ENCODE measurements at regions not wholly inside any gene's neighbourhood (a gene's known extent, or its start where the extent isn't known, plus 50 kb on each side); places are given as distances from the start of the nearest gene placed in this dataset.
"Not testable (repeated sequence)": the region's sequence is repeated elsewhere in the genome, so short reads cannot be mapped to it uniquely, and the experiment has no call there.

DNA sequence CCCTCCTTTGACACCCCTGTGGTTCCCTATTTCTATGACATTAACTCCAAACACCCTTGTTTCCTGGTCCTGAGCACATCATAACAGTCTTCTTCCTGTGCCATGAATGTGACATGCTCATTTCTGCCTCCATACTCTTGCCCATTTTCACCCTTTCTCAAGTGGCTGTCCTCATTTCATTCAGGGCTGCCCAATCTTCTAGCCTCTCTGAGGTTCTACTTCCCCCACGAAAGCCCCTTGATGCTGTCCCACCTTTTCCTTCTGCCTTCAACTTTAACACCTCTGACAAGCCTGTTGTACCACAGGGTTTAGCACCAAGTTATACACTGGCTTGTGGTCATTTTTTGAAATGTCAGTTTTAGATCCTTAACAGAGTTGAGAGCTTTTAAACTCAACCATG is 136.2 kb upstream of the BOD1L1 start:
- DNase-seq, result no peak

DNA sequence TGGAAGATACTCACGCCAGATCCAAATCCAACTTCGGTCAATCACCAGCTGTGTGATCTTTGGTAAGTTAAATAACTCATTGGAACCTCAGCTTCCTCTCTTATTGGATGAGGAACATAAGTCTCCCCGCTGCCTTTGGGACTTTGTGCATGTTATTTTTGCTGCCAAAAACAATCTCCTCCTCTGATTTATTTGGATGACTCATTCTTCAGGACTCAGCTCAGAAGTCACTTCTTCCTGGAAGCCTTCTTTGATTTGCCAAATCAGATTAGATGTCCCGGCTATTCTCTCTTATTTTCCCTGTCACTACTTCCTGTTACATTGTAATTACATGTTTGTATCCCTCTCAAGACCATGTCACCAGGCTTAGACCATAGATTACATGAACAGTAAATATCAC is 138.0 kb upstream of the BOD1L1 start:
- DNase-seq, result no peak

DNA sequence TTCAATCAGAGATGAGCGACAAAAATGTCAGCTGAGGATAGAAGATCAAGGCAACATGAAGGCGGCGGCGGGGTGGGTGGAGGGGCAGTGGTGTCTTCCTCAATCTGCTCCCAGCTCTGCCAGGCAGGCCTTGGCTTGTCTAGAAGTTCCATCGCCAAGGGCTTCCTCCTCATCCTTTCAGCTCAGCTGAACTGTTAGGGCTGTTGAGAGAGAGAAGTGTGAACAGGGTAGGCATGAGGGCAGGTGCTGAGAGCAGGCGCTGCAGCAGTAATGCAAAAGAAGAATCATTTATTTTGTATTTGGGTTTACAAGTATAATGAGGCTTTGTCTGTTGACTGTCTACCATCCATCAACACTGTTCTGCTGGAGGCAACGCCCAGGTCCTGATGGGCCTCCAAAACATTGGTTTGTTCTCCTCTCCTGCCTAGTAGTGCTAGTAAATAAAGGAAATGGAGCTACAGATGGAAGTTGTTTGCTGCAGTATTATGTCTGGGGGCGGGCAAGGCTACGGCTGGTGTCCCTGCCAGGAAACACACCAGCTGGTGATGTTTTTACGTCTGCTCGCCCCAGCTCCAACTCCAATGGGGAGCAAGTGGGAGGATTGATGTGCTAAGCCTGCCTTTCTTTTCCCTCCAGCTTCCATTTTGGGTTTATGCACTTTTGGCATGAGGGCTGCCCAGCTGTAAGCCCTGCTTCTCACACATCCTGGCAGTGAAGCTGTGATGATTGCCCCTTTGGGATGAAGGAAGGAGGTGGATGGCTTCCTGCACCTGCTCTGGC is 139.4 kb upstream of the BOD1L1 start:
- DNase-seq, result no peak

DNA sequence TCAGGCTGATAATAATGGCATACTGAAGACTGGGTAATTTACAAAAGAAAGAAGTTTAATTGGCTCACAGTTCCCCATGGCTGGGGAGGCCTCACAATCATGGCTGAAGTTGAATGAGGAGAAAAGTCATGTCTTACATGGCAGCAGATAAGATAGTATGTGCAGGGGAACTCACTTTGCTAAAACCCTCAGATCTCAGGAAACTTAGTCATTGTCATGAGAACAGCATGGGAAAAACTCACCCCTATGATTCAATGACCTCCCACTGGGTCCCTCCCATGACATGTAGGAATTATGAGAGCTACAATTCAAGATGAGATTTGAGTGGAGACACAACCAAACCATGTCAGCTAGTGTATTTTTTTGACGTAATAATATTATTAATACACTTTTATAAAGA is 149.8 kb upstream of the BOD1L1 start:
- DNase-seq, result no peak

DNA sequence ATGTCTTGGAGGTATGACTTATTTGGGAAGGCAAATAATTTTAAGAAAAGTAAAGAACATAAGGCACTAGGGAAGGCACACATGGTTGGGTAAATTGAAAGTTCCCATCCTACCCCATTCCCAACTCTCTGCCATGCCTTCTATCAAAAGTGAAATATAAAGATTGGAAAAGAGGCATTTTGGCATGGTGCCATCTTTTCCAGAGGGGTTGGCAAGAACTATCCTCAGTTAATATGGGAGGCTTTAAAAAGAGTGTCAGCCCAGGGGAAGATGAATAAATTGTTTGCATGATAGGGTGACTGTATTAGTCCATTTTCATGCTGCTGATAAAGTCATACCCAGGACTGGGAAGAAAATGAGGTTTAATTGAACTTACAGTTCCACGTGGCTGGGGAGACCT is 150.8 kb upstream of the BOD1L1 start:
- DNase-seq, result no peak

DNA sequence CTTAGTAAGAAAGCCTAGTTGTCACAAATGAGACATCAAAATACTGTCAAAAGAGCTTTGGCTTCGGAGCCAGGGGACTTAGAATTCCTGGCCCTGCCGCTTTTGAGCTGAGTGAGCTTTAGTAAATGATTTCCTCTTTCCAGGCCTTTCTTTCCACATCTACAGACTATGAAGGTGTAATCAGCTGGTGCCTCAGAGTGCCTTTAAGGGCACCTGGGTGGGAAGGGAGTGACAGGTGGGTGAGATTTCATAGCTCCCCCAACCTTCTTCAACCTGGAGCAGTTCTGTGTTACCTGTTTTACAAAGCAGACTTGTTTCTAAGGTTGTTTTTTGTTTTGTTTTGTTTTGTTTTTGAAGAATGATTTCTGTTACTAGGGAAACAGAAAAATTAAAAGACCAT is 154.7 kb upstream of the BOD1L1 start:
- DNase-seq, result no peak

DNA sequence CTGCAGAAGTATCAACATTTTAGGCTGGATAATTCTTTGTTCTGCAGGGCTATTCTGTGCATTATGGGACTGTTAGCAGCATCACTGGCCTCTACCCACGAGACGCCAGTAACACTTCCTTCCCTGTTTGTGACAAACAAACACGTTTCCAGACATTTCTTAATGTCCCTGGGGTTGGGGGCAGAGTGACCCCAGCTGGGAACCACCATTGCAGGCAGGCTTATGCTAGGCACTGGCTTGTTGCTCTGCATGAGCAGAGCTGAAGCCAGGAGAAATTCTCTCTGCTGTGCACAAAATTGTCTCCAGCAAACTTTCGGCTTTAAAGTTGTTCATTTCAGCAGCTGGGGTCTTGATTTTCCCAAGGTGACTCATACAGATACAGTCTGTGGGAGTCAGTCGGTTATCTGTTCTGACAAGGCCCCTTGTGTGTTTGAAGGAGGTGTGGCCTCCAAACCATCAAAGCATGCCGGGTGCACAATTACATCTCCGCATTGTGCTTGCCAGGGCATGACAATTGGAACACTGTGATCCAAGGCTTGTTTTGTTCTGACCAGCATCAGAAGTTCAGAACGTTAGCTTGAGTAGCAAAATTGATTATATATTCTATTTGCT is 156.4 kb upstream of the BOD1L1 start:
- no peak for DNase-seq

DNA sequence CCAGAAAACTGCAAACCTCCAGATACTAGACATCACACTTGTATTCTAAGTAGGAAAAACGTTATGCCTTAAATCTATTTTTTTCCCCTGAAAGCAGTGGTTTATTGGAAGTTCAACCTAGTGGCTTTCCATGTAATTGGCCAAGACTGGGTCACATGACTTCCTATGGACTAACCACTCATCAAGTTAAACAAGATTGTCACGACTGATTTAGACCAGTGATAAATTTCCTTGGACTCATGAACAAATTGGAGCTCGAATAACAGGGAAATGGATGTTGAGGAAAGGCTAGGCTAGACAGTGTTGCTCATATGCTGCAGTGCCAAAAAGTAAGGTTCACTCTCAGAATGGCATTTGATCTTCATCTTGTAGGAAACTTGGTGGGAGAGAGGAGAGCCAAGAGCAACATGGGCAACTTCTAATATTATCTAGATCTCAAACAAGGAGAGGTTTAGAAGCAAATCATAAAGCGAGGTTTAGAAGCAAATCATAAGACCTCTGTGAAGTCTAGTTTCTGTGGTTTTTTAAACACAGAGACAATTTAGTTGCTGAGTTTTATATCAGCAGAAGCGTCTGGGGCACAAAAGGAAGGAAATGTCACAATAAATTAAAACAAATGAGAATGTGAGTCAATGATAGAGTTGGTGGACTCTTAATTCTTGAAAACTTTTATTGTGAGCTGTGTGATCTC is 165.6 kb upstream of the BOD1L1 start:
- no peak for DNase-seq

DNA sequence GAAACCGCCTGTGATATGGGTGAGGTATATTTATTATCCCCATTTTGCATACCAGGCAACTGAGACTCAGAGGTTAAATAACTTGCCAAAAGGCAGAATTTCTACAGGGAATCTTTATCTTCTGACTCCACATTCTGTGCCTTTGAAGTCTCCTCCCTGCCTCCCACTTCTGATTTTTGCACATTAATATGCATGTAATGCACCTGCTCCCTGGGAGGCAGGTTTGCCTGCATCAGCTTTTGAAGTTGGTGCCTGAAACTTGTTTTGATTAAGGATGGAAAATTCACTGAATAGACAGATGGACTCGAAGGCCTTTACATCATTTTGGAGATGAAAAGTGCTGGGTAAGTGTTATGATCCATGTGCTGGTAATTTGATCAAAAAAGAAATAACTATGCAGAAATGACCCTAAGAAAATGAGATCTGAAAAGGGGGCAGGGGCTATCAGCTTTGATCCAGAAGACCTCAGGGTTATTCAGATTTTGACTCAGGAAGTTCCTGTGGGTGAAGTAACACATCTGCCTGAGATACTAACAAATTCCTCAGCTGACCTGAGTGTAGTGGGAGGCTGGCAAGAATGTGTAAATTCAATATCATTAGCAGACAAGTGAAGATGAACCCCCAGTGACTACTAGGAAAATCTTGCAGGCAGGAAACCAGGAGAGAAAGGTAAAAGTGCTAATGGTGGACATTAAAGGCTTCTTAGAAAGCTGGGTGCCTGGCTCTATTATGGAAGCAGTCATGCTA is 167.5 kb upstream of the BOD1L1 start:
- DNase-seq, result no peak

DNA sequence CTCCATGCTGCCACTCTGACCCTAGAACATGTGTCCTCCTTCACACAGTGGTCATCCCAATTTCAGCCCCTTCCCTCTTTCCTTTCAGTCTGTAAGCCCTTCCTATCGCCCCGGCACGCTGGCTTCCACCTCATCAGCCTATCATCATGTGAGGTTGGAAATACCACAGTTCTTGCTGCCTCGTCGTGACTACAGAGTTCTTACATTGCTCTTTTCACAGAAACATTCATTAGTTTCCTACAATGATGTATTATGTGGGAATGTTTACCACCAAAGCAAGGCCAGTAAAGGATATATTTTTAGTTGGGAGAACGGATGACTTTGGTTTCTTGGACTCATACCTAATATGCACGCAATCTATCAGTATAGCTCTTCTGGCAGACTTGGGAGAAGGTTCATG is 169.5 kb upstream of the BOD1L1 start:
- no peak for DNase-seq

DNA sequence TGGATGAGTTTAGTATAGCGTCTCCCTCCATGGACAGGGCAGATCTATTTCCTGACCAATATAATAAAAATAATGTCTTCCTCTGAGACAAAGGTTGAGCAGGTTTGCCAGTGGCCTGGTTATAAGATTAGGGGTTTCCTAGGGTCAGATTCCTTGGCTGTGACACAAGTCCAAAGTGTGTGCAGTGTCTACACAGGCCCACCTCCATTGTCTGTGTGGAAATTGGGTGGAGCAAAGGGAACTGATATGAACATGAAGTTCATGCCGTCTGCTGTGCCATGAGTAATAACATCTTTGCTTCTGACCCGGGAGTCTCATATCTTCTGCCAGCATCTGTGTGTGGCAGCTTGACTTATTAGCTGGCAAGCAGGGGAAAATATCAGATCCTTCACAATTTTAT is 187.7 kb upstream of the BOD1L1 start:
- no peak for DNase-seq

DNA sequence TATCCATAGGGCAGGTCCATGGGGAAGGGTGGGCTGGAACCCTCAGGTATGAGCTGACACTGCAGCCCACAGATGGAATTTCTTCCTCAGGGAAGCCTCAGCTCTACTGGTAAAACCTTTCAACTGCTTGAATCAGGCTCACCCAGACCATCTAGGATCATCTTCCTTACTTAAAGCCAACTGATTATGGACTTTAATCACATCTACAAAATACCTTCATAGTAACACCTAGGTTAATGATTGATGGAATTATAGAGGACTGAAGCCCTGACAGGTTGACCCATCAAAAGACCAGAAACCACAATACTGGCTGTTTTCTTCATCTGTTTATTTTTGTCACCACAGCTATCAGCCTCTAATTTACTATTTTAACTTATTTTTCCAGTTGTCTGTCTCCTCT is 188.9 kb upstream of the BOD1L1 start:
- DNase-seq, result no peak

DNA sequence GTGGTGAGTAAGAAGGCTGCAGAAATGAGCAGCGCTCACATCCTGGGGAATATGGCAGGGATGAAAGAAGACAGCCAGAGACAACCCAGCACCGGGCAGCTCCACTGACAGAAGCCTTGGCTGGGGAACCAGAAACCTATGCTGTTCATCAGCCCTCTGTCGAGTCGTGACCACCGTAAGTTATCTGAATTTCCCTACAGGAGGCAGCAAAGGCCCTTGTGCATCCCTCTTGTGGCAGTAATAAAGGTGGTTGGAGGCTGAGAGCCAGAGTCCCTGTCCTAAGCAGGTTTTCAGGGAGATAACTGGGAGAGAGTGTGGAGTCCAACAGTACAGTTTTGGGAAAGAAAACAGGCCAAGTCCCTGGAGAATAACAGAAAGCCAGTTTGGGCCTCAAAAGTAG is 194.0 kb upstream of the BOD1L1 start:
- DNase-seq, result no peak

DNA sequence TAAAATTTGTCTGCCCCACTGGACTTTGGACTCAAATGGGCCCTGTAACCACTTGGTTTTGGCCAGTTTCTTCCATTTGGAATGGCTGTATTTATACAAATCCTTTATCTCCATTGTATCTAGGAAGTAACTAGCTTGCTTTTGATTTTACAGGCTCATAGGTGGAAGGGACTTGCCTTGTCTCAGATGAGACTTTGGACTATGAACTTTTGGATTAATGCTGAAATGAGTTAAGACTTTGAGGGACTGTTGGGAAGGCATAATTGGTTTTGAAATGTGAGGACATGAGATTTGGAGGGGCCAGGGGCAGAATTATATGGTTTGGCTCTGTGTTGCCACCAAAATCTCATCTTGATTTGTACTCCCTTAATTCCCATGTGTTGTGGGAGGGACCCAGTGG is 198.3 kb upstream of the BOD1L1 start:
- not testable (repeated sequence) for DNase-seq

DNA sequence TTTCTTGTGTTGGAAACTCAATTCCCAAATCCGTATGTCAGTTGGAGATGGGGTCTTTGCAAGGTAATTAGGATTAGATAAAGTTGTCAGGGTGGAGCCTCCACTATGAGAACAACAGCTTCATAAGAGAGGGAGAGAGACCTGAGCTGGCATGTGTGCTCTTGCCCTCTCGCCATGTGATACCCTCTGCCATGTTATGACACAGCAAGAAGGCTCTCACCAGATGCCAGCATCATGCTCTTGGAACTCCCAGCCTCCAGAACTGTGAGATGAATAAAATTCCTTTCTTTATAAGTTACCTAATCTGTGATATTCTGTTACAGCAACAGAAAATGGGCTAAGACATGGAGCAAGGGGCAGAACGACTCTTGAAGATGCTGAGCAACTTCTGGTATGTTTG is 201.9 kb upstream of the BOD1L1 start:
- DNase-seq, result no peak

DNA sequence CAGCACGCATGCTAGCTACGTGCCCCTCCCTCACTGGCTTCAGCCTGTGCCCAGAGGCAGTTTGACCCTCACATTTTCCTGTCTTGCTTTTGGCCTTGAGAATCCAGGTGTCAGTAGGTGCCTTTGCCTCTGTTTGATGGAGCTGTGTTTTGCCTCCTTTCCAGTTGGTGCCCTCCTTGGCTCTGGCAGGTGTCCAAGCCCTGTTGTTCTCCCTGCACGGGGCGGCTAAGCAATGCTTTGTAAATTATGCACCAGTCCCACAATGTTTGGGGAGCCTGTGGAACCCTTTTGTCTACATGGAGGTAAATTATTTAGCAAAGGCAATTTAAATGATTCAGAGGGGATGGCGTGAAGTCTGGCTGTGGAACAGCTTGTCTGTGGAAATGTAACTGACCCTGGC is 202.9 kb upstream of the BOD1L1 start:
- no peak for DNase-seq

DNA sequence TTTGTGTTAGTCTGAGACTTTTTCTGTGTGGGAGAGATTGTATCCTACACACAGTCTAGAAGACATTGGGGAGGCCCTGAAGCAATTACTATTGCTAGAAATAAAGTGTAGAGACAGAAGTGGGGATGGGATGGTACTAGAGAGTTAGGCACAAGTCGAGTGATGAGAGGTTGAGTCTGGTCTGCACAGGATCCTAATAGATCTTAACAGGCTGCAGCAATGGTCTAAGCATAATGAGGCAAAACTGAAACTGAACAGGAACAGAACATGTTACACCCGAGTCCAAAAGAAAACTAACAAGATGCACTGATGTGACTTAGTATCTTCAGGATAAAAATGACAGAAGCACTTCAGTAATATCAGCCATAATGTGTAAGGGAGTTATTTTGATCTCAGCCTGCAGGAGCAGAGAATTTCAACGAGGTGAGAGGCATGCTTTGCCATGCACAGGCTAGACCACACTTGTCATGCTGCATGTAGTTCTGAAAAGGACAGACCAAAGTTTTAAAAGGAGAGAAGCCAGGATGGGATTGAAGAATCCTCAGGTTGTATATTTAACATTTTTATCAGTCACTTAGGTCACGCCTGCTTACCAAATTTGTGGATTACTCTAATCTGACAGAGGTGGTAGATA is 205.8 kb upstream of the BOD1L1 start:
- DNase-seq, result no peak

DNA sequence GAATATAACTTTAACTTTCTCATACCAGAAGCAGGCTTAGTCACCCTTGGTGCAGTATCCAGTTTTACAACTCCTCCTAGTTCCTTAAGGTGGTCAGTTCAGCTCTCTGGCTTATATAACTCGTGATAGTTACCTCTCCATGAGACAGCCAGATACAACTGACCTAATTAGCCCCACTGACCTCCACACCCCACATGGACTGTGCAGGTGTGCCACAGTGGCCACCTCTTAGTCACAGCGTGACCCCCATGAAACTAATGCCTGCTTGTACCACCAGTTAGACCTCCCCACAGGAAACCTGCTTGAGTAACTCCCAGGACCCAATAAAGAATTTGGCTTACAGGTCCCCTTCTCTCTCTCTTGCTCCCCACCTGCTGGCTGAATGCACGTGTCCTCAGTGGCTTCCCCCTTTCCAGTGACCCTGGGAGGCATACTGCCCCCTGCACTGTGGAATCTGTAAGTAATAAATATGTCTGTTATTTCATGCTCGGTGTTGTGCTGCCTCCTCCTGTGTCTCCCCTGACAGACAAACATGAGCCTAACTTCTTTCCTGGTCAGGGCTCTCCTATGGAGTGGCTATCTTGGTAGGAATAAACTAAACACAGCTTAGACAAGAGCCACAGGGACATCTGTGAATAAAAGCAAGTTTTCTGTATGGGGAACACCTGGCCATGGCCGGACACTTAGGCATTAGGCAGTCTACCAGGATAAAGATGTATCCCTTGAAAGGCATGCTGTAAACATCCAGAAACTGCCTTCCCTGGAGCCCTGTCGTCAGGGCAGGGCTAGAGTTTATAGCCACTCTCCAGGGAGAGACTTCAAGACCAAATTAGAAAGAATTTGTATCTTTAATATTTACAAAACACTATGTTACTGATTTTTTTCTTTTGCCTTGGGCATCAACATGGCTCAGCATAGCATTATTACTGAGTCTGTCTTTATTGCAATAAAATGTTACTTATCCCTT is 209.7 kb upstream of the BOD1L1 start:
- no peak for DNase-seq

DNA sequence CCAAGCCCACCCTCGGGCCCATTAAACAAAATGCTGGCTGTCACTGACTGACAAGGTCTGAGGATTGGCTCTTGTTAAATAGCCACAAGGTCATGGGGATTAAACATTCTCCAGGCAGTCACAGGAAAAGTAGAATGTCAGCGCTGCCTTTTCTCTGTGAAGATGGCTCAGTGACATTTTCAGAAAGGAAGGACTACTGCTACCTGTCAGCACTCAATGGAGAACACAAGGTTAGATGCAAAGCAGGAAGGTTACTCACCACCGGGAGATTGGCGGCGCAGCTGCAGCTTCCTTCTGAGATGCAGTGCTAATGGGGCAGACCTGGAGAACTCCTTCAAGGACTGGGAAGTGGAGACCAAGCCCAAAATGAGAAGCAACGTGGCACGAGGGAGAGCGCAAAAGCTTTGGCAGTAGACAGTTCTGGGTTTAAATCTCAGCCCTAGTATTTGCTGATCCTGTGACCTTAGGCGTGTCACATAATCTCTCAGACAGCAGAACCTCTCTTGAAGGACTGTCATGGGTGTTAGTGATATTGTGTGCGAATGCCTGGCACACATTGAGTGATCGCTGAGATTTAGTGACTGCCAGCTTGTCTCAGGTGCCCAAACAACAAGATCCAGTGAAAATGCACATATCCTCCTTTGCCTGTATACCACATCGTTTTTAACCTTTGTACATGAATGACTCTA is 213.1 kb upstream of the BOD1L1 start:
- DNase-seq, result no peak

DNA sequence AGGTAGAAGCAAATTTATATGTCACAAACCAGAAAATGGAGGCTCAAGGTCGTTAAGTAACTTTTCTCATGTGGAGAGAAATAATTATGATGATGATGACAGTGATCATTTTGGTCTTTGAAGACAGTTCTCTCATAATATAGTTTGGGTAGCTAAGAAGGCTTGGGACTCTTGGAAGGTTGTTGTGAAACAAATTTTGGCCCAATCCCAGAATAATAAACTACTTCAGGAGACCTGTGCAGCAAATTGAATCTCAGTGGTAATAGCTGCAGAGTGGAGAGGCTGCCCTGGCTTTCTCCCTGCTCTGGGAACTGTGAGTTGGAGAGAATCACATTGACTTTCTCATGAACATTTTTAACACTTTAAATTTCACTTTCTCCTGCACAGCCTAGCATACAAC is 217.2 kb upstream of the BOD1L1 start:
- no peak for DNase-seq

DNA sequence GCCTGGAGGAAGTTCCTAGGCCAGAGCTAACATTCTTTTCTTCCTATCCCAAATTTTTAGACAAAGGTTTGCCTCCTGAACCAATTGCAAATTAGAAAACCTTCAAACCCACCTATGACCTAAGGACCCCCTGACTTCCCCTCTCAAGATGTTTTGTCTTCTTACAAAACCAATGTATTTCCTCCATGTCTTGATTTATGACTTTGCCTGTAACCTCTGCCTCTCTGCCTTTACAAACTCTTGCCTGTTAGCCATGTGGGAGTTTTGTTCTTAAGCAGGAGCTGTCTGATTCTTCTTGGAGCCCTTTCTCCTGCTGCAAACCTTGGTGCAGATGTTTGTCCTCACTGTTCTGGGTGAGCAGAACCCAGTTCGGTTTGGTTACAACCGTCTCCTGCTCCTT is 222.3 kb upstream of the BOD1L1 start:
- DNase-seq, result no peak
